ENCODE measurements at regions not wholly inside any gene's neighbourhood (a gene's known extent, or its start where the extent isn't known, plus 50 kb on each side); places are given as distances from the start of the nearest gene placed in this dataset.

GRCh38 chr9:75642522-75642921 is 248.0 kb upstream of the PCSK5 start:
- Histone ChIP-seq H4K91ac (ENCODE audit: insufficient read length, low read depth, low read length) (no peak overlapping the region), H3K56ac (ENCODE audit: insufficient read length, low read depth, low read length) (no peak overlapping the region), H2AFZ (ENCODE audit: low read length) (no peak overlapping the region), H2BK5ac (ENCODE audit: insufficient read length, low read length) (no peak overlapping the region), H2AK5ac (ENCODE audit: insufficient read length, low read length) (no peak overlapping the region), H4K8ac (replicated peaks; ENCODE audit: insufficient read length, low read depth, low read length) (no peak overlapping the region), H2BK12ac (ENCODE audit: insufficient read length, low read depth, low read length) (no peak overlapping the region), H4K20me1 (ENCODE audit: control insufficient read depth, insufficient read depth, insufficient read length) (no peaks in the 10 kb centered on the region), H3K9me3 (ENCODE audit: control insufficient read depth, low read depth, low read length) (no peaks in the 10 kb centered on the region), H3K4me2 (ENCODE audit: insufficient read depth, insufficient read length, low read length) (no peak overlapping the region), H2BK15ac (ENCODE audit: low read depth, low read length) (no peak overlapping the region), H3K23me2 (ENCODE audit: insufficient read length, low read depth, low read length, poor library complexity, severe bottlenecking) (no peaks in the 10 kb centered on the region), H2BK20ac (ENCODE audit: low read depth, low read length, poor library complexity, severe bottlenecking) (no peak overlapping the region), H3K9ac (ENCODE audit: extremely low read depth, insufficient read length, low read length) (no peak overlapping the region), H3K79me1 (ENCODE audit: insufficient read depth, low read depth, low read length, poor library complexity, severe bottlenecking) (no peaks in the 10 kb centered on the region), H3K23ac (ENCODE audit: insufficient read length, low read depth, low read length) (no peak overlapping the region), H2BK120ac (ENCODE audit: low read depth, low read length, poor library complexity, severe bottlenecking) (no peak overlapping the region), H3T11ph (ENCODE audit: low read length) (no peak overlapping the region), H3K79me2 (ENCODE audit: insufficient read depth, low read length) (no peaks in the 10 kb centered on the region), H3K18ac (ENCODE audit: insufficient read length, low read depth, low read length) (no peak overlapping the region), H3K4ac (ENCODE audit: low read depth, low read length) (no peak overlapping the region), H3K27ac (ENCODE audit: insufficient read length, low read depth, low read length) (no peak overlapping the region), H3K27me3 (ENCODE audit: insufficient read depth, low read length) (no peaks in the 10 kb centered on the region), H3K4me1 (ENCODE audit: insufficient read depth, low read length) (peaks cover 3% of the 10 kb centered on the region; the same call in 1 of the 2 replicates), H3K14ac (ENCODE audit: insufficient read depth, low read length) (no peak overlapping the region), H4K5ac (ENCODE audit: insufficient read length, low read depth, low read length) (no peak overlapping the region)
- Mint-ChIP-seq H3K9me3 (no peaks in the 10 kb centered on the region), H3K27me3 (ENCODE audit: low read depth) (no peaks in the 10 kb centered on the region), H3K4me3 (no peak overlapping the region), H3K4me1 (peaks cover 0 to 12% of the 10 kb centered on the region in 2 experiments; a peak in 2 of 4 replicates), H3K27ac (no peak overlapping the region), H3K36me3 (ENCODE audit: insufficient read depth in 1 of 3, low read depth in 3 of 3) (no peaks in the 10 kb centered on the region)
- no peak for DNase-seq
- TF ChIP-seq, protein P1, sequence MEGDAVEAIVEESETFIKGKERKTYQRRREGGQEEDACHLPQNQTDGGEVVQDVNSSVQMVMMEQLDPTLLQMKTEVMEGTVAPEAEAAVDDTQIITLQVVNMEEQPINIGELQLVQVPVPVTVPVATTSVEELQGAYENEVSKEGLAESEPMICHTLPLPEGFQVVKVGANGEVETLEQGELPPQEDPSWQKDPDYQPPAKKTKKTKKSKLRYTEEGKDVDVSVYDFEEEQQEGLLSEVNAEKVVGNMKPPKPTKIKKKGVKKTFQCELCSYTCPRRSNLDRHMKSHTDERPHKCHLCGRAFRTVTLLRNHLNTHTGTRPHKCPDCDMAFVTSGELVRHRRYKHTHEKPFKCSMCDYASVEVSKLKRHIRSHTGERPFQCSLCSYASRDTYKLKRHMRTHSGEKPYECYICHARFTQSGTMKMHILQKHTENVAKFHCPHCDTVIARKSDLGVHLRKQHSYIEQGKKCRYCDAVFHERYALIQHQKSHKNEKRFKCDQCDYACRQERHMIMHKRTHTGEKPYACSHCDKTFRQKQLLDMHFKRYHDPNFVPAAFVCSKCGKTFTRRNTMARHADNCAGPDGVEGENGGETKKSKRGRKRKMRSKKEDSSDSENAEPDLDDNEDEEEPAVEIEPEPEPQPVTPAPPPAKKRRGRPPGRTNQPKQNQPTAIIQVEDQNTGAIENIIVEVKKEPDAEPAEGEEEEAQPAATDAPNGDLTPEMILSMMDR (conservative IDR thresholded peaks at IDR 0.05) = no peak

Data from H9 (cell line).